K562 (cell line): ENCODE measurements at regions not wholly inside any gene's neighbourhood (a gene's known extent, or its start where the extent isn't known, plus 50 kb on each side); places are given as distances from the start of the nearest gene placed in this dataset.
A peak's percentile ranks its signal among the peaks of the same experiment; 100 is the strongest.

Experiments used
- ARID2 ChIP-seq: fragments of 450-650 bp; IDR thresholded peaks from 2 replicates; pipeline ENCODE4 v1.6.1; 2017; ENCODE audit warnings: antibody characterized with exemption, mild to moderate bottlenecking
- BCOR ChIP-seq: fragments of 450-650 bp; IDR thresholded peaks from 2 replicates; pipeline ENCODE4 v1.6.1; 2016
- CREB3L1 ChIP-seq: fragments of 450-650 bp; IDR thresholded peaks from 2 replicates; pipeline ENCODE4 v1.6.1; 2014; ENCODE audit warnings: low read depth, mild to moderate bottlenecking, moderate library complexity, borderline replicate concordance
- E4F1 ChIP-seq: fragments of 250-450 bp; sonication (Bioruptor Pico); IDR thresholded peaks from 2 replicates; pipeline ENCODE4 v1.5.0; 2021; ENCODE audit warnings: mild to moderate bottlenecking, borderline replicate concordance
- EWSR1 ChIP-seq: fragments of 450-650 bp; IDR thresholded peaks from 2 replicates; pipeline ENCODE4 v1.6.1; 2018; ENCODE audit warnings: borderline replicate concordance, mild to moderate bottlenecking, low read depth, moderate library complexity; ENCODE audit not compliant: partially characterized antibody
- FOXJ2 ChIP-seq: fragments of 200-800 bp; sonication (Bioruptor generic); IDR thresholded peaks from 2 replicates; pipeline ENCODE4 v1.6.1; 2016; ENCODE audit warnings: missing genetic modification characterization, missing compliant biosample characterization
- HNRNPL ChIP-seq: fragments of 200-400 bp; formaldehyde crosslinking; IDR thresholded peaks from 2 replicates; pipeline ENCODE4 v1.6.1; 2017; ENCODE audit warnings: low read depth, mild to moderate bottlenecking, low read length
- IFI16 ChIP-seq: fragments of 250-450 bp; sonication (Bioruptor Pico); IDR thresholded peaks from 2 replicates; pipeline ENCODE4 v2.1.2; 2022; ENCODE audit warnings: mild to moderate bottlenecking, inconsistent platforms
- NCOR1 ChIP-seq: fragments of 450-650 bp; IDR thresholded peaks from 2 replicates; pipeline ENCODE4 v1.6.1; 2016; ENCODE audit warnings: mild to moderate bottlenecking, moderate library complexity
- NFATC3 ChIP-seq: fragments of 450-650 bp; IDR thresholded peaks from 2 replicates; pipeline ENCODE4 v1.6.1; 2017; ENCODE audit warnings: mild to moderate bottlenecking
- NFIX ChIP-seq: fragments of 250-450 bp; sonication (Bioruptor Pico); IDR thresholded peaks from 2 replicates; pipeline ENCODE4 v1.4.0; 2020; ENCODE audit warnings: low read depth, mild to moderate bottlenecking, moderate library complexity
- NFXL1 ChIP-seq: fragments of 450-650 bp; formaldehyde crosslinking; IDR thresholded peaks from 2 replicates; pipeline ENCODE4 v1.4.0; 2021; ENCODE audit warnings: mild to moderate bottlenecking
- NONO ChIP-seq, 2 experiments: fragments of 200-400 bp in 1 of 2; fragments of 450-650 bp in 1 of 2; formaldehyde crosslinking in 1 of 2; IDR thresholded peaks; 2 replicates each; pipeline ENCODE4 v1.6.1; 2017; ENCODE audit warnings: low read depth in 2 of 2, mild to moderate bottlenecking in 2 of 2, moderate library complexity in 2 of 2, low read length in 1 of 2
- RERE ChIP-seq: sonication (generic); formaldehyde crosslinking; IDR thresholded peaks from 2 replicates; pipeline ENCODE4 v1.8.0; 2023; ENCODE audit warnings: missing genetic modification reagents, mild to moderate bottlenecking, borderline replicate concordance
- SMARCB1 ChIP-seq: IDR thresholded peaks from 2 replicates; pipeline ENCODE4 v1.6.1; 2011; ENCODE audit warnings: improper control_type of control experiment, low read depth; ENCODE audit not compliant: insufficient read length
- ZNF140 ChIP-seq: fragments of 250-450 bp; sonication (Bioruptor Pico); IDR thresholded peaks from 2 replicates; pipeline ENCODE4 v1.8.0; 2021; ENCODE audit warnings: moderate library complexity, mild to moderate bottlenecking, inconsistent platforms
- ZNF146 ChIP-seq: IDR thresholded peaks from one replicate; pipeline ENCODE4 v1.6.1; 2018; ENCODE audit warnings: missing compliant biosample characterization; ENCODE audit not compliant: unreplicated experiment
- ZNF274 ChIP-seq: IDR thresholded peaks from 2 replicates; pipeline ENCODE4 v1.6.1; 2011; ENCODE audit warnings: low read depth, mild to moderate bottlenecking, low read length, moderate library complexity, borderline replicate concordance
- ZNF3 ChIP-seq: fragments of 250-450 bp; sonication (Bioruptor Pico); IDR thresholded peaks from 2 replicates; pipeline ENCODE4 v1.5.0; 2021; ENCODE audit warnings: mild to moderate bottlenecking, moderate library complexity

- TF ChIP-seq RERE (CRISPR knock-in tag), result no peak
- no peak for TF ChIP-seq ZNF146 (CRISPR knock-in tag)
- TF ChIP-seq CREB3L1, result no peak
- no peak for TF ChIP-seq ZNF140 (CRISPR knock-in tag)
- TF ChIP-seq BCOR, result no peak
- TF ChIP-seq NONO (IDR thresholded peaks at IDR 0.05; ENCODE audit: low read depth in 2 of 2, low read length in 1 of 2), result no peak
- 0 out of 2 replicates have a peak, but pooled peaks have one; percentile 11 for TF ChIP-seq NFIX (CRISPR knock-in tag)
- TF ChIP-seq IFI16 (CRISPR knock-in tag), result peak; percentile 66; the same call in 1 of the 2 replicates
- no peak for TF ChIP-seq SMARCB1
- TF ChIP-seq ZNF274, result no peak
- TF ChIP-seq NFATC3, result no peak
- no peak for TF ChIP-seq HNRNPL
- TF ChIP-seq FOXJ2, result no peak
- no peak for TF ChIP-seq EWSR1
- TF ChIP-seq ARID2, result no peak
- no peak for TF ChIP-seq E4F1 (CRISPR knock-in tag)
- no peak for TF ChIP-seq ZNF3 (CRISPR knock-in tag)
- peak; percentile 65 for TF ChIP-seq NCOR1
- peak; percentile 81 for TF ChIP-seq NFXL1
Observed at GRCh38 chr7:84912993-84913635, 273.7 kb downstream of the SEMA3D start (continued).
